Neural progenitor cell (in vitro differentiated cells): ENCODE measurements at regions not wholly inside any gene's neighbourhood (a gene's known extent, or its start where the extent isn't known, plus 50 kb on each side); places are given as distances from the start of the nearest gene placed in this dataset.

ENCODE experiments used
- DNase-seq: peaks from one replicate; pipeline ENCODE4 v3.0.0-alpha.2; 2016; ENCODE audit warnings: low spot score
- H2AFZ ChIP-seq: fragments of 200-600 bp; sonication (generic); replicated peaks from 2 replicates; pipeline ENCODE4 v1.6.1; 2016; ENCODE audit warnings: antibody characterized with exemption
- H3F3A ChIP-seq: fragments of 200-600 bp; sonication (generic); 2 replicates; pipeline ENCODE4 v1.6.1; 2016; ENCODE audit warnings: antibody characterized with exemption, low read depth
- H3K27ac ChIP-seq: fragments of 200-600 bp; sonication (generic); 2 replicates; pipeline ENCODE4 v1.5.1; 2016; ENCODE audit warnings: mild to moderate bottlenecking
- H3K27me3 ChIP-seq: fragments of 200-600 bp; sonication (generic); 2 replicates; pipeline ENCODE4 v1.6.1; 2016; ENCODE audit warnings: mild to moderate bottlenecking, moderate library complexity
- H3K36me3 ChIP-seq: fragments of 200-600 bp; sonication (generic); 2 replicates; pipeline ENCODE4 v1.5.1; 2016
- H3K4me1 ChIP-seq: fragments of 200-600 bp; sonication (generic); 2 replicates; pipeline ENCODE4 v1.6.1; 2016; ENCODE audit warnings: mixed run types
- H3K4me2 ChIP-seq: fragments of 200-600 bp; sonication (generic); 2 replicates; pipeline ENCODE4 v1.6.1; 2016
- H3K4me3 ChIP-seq: fragments of 200-600 bp; sonication (generic); 2 replicates; pipeline ENCODE4 v1.5.1; 2016
- H3K79me2 ChIP-seq: fragments of 200-600 bp; sonication (generic); 2 replicates; pipeline ENCODE4 v1.6.1; 2016; ENCODE audit warnings: low read depth
- H3K9ac ChIP-seq: fragments of 200-600 bp; sonication (generic); 2 replicates; pipeline ENCODE4 v1.6.1; 2016
- H3K9me3 ChIP-seq: fragments of 200-600 bp; sonication (generic); 2 replicates; pipeline ENCODE4 v1.5.1; 2016; ENCODE audit warnings: low read depth
- H4K20me1 ChIP-seq: fragments of 200-600 bp; sonication (generic); 2 replicates; pipeline ENCODE4 v1.6.1; 2016; ENCODE audit warnings: low read depth
- H3K27ac Mint-ChIP-seq: 3 replicates; pipeline ENCODE4 v1.8.0; 2021; ENCODE audit warnings: mixed read lengths
- H3K27me3 Mint-ChIP-seq: 2 replicates; pipeline ENCODE4 v1.8.0; 2022; ENCODE audit warnings: low read depth, mild to moderate bottlenecking, inconsistent platforms, moderate library complexity, mixed read lengths; ENCODE audit not compliant: insufficient read depth
- H3K36me3 Mint-ChIP-seq: 3 replicates; pipeline ENCODE4 v1.8.0; 2021; ENCODE audit warnings: mixed read lengths
- H3K4me1 Mint-ChIP-seq: 3 replicates; pipeline ENCODE4 v1.8.0; 2021; ENCODE audit warnings: mixed read lengths
- H3K4me3 Mint-ChIP-seq: 3 replicates; pipeline ENCODE4 v1.8.0; 2021; ENCODE audit warnings: mild to moderate bottlenecking, moderate library complexity, mixed read lengths
- H3K9me3 Mint-ChIP-seq: 3 replicates; pipeline ENCODE4 v1.8.0; 2020; ENCODE audit warnings: mixed read lengths
- CTCF ChIP-seq: fragments of 200-600 bp; sonication (generic); IDR thresholded peaks from 2 replicates; pipeline ENCODE4 v1.5.1; 2017; ENCODE audit warnings: antibody characterized with exemption, mild to moderate bottlenecking
- EZH2 ChIP-seq: fragments of 200-600 bp; sonication (generic); IDR thresholded peaks from 2 replicates; pipeline ENCODE4 v1.6.1; 2017; ENCODE audit warnings: antibody characterized with exemption, mild to moderate bottlenecking, moderate library complexity
- EZH2phosphoT487 ChIP-seq: fragments of 200-600 bp; sonication (generic); IDR thresholded peaks from 2 replicates; pipeline ENCODE4 v1.6.1; 2017; ENCODE audit warnings: antibody characterized with exemption

DNA sequence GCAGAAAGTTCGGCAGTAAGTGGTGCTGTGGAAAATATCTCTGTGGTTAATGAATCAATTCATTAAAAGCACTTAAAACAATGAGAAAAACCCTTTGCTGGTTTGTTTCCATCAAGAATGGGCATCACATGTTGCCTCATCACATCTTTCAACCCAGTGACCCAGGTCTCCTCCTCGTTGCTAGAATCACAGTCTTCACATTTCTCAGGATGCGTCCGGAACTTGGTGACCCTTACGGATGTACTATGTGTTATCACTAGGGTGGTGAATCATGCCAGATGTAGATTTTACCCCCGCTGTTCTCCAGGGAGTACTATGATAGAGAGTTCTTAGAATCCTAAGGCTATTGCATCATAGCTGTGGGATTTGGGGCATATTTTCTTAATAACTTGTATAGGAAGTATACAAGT, 217.9 kb upstream of the KLF4 start:
- Mint-ChIP-seq H3K4me1 (peaks cover 3% of the 10 kb centered on the region), H3K36me3 (no peaks in the 10 kb centered on the region), H3K9me3 (peaks cover 2% of the 10 kb centered on the region), H3K27ac (no peak overlapping the region), H3K27me3 (no peaks in the 10 kb centered on the region), H3K4me3 (no peak overlapping the region)
- no peaks in the 10 kb centered on the region for H3K9me3 ChIP-seq
- H2AFZ ChIP-seq = no peak overlapping the region
- no peaks in the 10 kb centered on the region for H3K4me1 ChIP-seq
- no peak overlapping the region for H3K4me3 ChIP-seq
- no peaks in the 10 kb centered on the region for H3K36me3 ChIP-seq
- DNase-seq = no peak
- TF ChIP-seq EZH2 (no peak), CTCF (no peak), EZH2phosphoT487 (no peak)
- H3K27ac ChIP-seq = no peak overlapping the region
- no peaks in the 10 kb centered on the region for H3K27me3 ChIP-seq
- H4K20me1 ChIP-seq = no peaks in the 10 kb centered on the region
- no peak overlapping the region for H3K9ac ChIP-seq
- H3K79me2 ChIP-seq = no peaks in the 10 kb centered on the region
- H3K4me2 ChIP-seq = no peak overlapping the region
- H3F3A ChIP-seq = no peaks in the 10 kb centered on the region

GRCh38 chr9:107706701-107707427, 217.3 kb upstream of the KLF4 start:
- Mint-ChIP-seq H3K4me1 (no peaks in the 10 kb centered on the region), H3K4me3 (no peak overlapping the region), H3K9me3 (peaks cover 2% of the 10 kb centered on the region), H3K27ac (no peak overlapping the region), H3K36me3 (no peaks in the 10 kb centered on the region), H3K27me3 (no peaks in the 10 kb centered on the region)
- Histone ChIP-seq H3F3A (no peaks in the 10 kb centered on the region), H3K4me1 (no peaks in the 10 kb centered on the region), H3K27ac (no peak overlapping the region), H3K79me2 (no peaks in the 10 kb centered on the region), H3K9ac (no peak overlapping the region), H3K9me3 (no peaks in the 10 kb centered on the region), H3K4me3 (no peak overlapping the region), H3K27me3 (no peaks in the 10 kb centered on the region), H3K4me2 (no peak overlapping the region), H2AFZ (no peak overlapping the region), H3K36me3 (no peaks in the 10 kb centered on the region), H4K20me1 (no peaks in the 10 kb centered on the region)
- TF ChIP-seq CTCF (no peak), EZH2phosphoT487 (no peak), EZH2 (no peak)
- no peak for DNase-seq

GRCh38 chr9:107705521-107705920, 216.0 kb upstream of the KLF4 start:
- Histone ChIP-seq H3K27me3 (no peaks in the 10 kb centered on the region), H3K9ac (no peak overlapping the region), H3K79me2 (no peaks in the 10 kb centered on the region), H2AFZ (no peak overlapping the region), H4K20me1 (no peaks in the 10 kb centered on the region), H3F3A (no peaks in the 10 kb centered on the region), H3K9me3 (no peaks in the 10 kb centered on the region), H3K27ac (no peak overlapping the region), H3K4me1 (no peaks in the 10 kb centered on the region), H3K4me2 (no peak overlapping the region), H3K4me3 (no peak overlapping the region), H3K36me3 (no peaks in the 10 kb centered on the region)
- DNase-seq = no peak
- H3K9me3 Mint-ChIP-seq = peaks cover 2% of the 10 kb centered on the region
- H3K4me3 Mint-ChIP-seq = no peak overlapping the region
- H3K27ac Mint-ChIP-seq = no peak overlapping the region
- TF ChIP-seq CTCF = no peak
- H3K4me1 Mint-ChIP-seq = no peaks in the 10 kb centered on the region
- no peaks in the 10 kb centered on the region for H3K36me3 Mint-ChIP-seq
- H3K27me3 Mint-ChIP-seq = no peaks in the 10 kb centered on the region
